NT2/D1 (cell line): ENCODE measurements at regions not wholly inside any gene's neighbourhood (a gene's known extent, or its start where the extent isn't known, plus 50 kb on each side); places are given as distances from the start of the nearest gene placed in this dataset.

ENCODE experiments used
- SUZ12 ChIP-seq: IDR thresholded peaks from 2 replicates; pipeline ENCODE4 v1.6.1; 2011; ENCODE audit not compliant: insufficient read length, insufficient read depth; ENCODE audit errors: extremely low read depth
- ZNF274 ChIP-seq: IDR thresholded peaks from 2 replicates; pipeline ENCODE4 v1.6.1; 2011; ENCODE audit warnings: mild to moderate bottlenecking, low read depth, low read length

DNA sequence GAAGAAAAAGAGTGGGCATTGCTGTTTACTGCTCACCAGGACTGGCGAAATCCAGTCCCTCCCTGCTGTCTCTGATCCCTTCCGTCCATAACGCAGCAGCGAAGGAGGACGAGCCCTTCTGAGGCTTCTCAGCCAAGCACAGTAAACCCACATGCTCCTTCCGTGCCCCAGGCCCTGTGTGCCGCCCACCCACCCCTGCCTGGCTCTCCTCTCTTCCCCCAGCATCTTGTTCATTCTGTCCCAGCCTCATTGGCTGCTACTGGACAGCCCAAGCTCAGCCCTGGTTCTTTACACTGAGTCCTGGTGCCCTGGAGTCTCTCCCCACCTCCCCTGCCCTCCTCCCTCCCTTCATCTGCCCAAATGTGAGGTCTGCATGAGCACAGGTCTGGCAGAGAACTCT lies 559.7 kb downstream of the BRD1 start:
- no peak for TF ChIP-seq ZNF274
- TF ChIP-seq SUZ12, result no peak
